ENCODE measurements at regions not wholly inside any gene's neighbourhood (a gene's known extent, or its start where the extent isn't known, plus 50 kb on each side); places are given as distances from the start of the nearest gene placed in this dataset.

DNA sequence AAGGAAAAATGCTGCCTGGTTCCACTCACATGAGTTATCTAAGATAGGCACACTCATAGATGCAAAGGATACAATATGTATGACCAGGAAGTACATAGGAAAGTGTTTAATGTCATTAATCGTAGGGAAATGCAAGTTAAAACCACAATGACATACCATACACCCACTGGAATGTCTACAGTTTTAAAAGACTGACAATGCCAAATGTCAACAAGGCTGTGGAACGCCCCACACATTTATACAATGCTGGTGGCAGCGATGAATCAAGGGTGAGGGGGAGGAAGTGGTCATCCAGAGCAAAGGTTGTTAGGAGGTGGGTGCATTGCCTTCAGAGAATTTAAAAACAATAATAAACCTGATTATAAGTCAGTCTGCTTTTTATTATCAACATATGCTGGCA is 437.8 kb downstream of the ARHGEF28 start:
- TF ChIP-seq, protein P1, sequence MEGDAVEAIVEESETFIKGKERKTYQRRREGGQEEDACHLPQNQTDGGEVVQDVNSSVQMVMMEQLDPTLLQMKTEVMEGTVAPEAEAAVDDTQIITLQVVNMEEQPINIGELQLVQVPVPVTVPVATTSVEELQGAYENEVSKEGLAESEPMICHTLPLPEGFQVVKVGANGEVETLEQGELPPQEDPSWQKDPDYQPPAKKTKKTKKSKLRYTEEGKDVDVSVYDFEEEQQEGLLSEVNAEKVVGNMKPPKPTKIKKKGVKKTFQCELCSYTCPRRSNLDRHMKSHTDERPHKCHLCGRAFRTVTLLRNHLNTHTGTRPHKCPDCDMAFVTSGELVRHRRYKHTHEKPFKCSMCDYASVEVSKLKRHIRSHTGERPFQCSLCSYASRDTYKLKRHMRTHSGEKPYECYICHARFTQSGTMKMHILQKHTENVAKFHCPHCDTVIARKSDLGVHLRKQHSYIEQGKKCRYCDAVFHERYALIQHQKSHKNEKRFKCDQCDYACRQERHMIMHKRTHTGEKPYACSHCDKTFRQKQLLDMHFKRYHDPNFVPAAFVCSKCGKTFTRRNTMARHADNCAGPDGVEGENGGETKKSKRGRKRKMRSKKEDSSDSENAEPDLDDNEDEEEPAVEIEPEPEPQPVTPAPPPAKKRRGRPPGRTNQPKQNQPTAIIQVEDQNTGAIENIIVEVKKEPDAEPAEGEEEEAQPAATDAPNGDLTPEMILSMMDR (IDR thresholded peaks at IDR 0.05) = no peak
- no peak for TF ChIP-seq POLR2A (IDR thresholded peaks at IDR 0.05)
- Histone ChIP-seq H3K27ac (no peak overlapping the region), H3K9me3 (no peaks in the 10 kb centered on the region), H3K27me3 (no peaks in the 10 kb centered on the region), H3K4me3 (no peak overlapping the region), H3K36me3 (ENCODE audit: low read depth, missing control alignments) (no peaks in the 10 kb centered on the region), H3K4me1 (peaks cover 4% of the 10 kb centered on the region)
- DNase-seq = no peak
- WGBS, 2 donors = 75 to 79% methylated on average over 3 of the region's 3 CpGs
- intact Hi-C loops (cut with DNase I; ENCODE audit: low total_unique reads) = no loop called here

DNA sequence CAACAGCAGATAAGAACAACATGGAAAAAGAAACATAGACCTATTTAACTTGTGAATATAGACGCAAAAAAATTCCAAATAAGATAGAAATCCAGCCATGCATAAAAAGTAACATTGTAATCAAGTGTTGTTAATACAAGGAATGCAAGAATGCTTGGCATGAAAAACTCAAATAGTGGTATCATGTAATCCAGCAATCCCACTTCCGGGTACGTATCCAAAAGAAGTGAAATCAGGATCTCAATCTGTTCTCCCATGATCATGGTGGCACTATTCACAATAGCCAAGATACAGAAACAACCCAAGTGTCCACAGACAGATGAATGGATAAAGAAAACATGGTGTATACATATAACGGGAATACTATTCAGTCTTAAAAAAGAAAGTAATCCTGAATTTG is 437.4 kb downstream of the ARHGEF28 start:
- H3K4me1 ChIP-seq = peaks cover 4% of the 10 kb centered on the region
- TF ChIP-seq POLR2A (IDR thresholded peaks at IDR 0.05) = no peak
- TF ChIP-seq, protein P1 (IDR thresholded peaks at IDR 0.05) = no peak
- H3K9me3 ChIP-seq = no peaks in the 10 kb centered on the region
- H3K36me3 ChIP-seq (ENCODE audit: low read depth, missing control alignments) = no peaks in the 10 kb centered on the region
- no peak for DNase-seq
- no peaks in the 10 kb centered on the region for H3K27me3 ChIP-seq
- WGBS, 2 donors = 58 to 67% methylated on average over 4 of the region's 4 CpGs
- intact Hi-C loops (cut with DNase I; ENCODE audit: low total_unique reads) = no loop called here
- H3K27ac ChIP-seq = peak overlapping the region in 1 of 2 donors; percentile 52
- no peak overlapping the region for H3K4me3 ChIP-seq

DNA sequence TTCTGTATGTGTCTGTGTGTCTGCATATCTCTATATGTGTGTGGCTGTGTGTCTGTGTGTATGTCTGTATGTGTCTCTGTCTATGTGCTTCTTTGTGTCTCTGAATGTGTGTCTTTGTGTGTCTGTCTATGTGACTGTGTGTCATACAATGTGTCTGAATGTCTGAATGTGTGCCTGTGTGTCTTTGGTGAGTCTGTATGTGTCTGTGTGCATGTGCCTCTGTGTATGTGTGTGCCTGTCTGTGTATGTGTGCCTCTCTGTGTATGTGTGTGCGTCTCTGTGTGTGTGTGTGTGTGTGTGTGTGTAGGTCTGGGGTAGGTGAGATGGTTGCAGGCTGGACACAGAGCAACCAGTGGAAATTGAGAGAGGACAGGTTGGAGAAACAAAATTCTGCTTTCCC is 435.3 kb downstream of the ARHGEF28 start:
- TF ChIP-seq POLR2A (IDR thresholded peaks at IDR 0.05) = no peak
- TF ChIP-seq, protein P1 (IDR thresholded peaks at IDR 0.05) = no peak
- DNase-seq = no peak
- no peaks in the 10 kb centered on the region for H3K36me3 ChIP-seq (ENCODE audit: low read depth, missing control alignments)
- no peaks in the 10 kb centered on the region for H3K9me3 ChIP-seq
- intact Hi-C loops (cut with DNase I; ENCODE audit: low total_unique reads) = no loop called here
- peaks cover 4% of the 10 kb centered on the region for H3K4me1 ChIP-seq
- H3K27ac ChIP-seq = no peak overlapping the region
- no peaks in the 10 kb centered on the region for H3K27me3 ChIP-seq
- H3K4me3 ChIP-seq = no peak overlapping the region
- WGBS, 2 donors = 55 to 70% methylated on average over 1 of the region's 1 CpG

DNA sequence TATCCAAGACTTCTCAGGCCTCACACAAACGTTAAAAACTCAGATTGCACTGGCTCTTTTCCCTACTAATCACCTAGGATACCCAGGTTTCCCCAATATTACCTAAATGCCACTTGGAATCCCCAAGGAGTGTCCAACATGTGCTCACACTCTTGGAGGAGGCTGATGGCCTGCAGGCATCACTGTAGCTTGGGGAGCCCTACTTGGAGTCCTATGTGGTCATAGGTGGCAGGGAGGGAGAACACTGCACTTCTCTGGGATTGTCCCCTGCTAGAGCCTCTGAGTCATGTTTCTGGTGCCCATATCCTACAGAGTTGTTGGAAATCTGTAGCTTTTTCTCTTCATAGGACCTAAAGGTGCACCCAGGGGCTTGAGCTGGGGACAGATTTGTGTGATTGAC is 433.7 kb downstream of the ARHGEF28 start:
- Histone ChIP-seq H3K4me3 (no peak overlapping the region), H3K36me3 (ENCODE audit: low read depth, missing control alignments) (no peaks in the 10 kb centered on the region), H3K27ac (no peak overlapping the region), H3K9me3 (no peaks in the 10 kb centered on the region), H3K4me1 (peaks cover 9% of the 10 kb centered on the region), H3K27me3 (no peaks in the 10 kb centered on the region)
- 30 to 32% methylated on average over 1 of the region's 1 CpG for WGBS, 2 donors
- TF ChIP-seq, protein P1 (IDR thresholded peaks at IDR 0.05) = no peak
- TF ChIP-seq POLR2A (IDR thresholded peaks at IDR 0.05) = no peak
- no peak for DNase-seq
- intact Hi-C loops (cut with DNase I; ENCODE audit: low total_unique reads) = no loop called here

DNA sequence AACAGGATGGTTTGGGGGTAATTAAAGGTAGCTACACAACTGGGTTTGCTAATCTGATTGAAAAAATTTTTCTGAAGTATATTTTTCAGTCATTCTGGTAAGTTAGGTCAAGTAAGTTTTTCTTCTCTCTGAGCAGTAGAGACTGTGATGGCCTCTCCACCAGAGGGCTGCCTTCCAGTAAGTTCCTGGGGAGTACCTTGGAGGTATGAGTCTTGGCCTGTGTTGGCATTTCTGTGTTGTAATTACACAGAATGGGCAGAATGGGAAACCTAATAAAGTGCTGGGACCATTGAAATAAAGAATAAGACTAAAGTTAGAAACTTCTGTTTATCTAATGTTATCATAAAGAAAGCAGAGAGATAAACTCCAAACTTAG is 430.8 kb downstream of the ARHGEF28 start:
- Histone ChIP-seq H3K27me3 (no peaks in the 10 kb centered on the region), H3K4me3 (no peak overlapping the region), H3K27ac (no peak overlapping the region), H3K4me1 (peaks cover 5% of the 10 kb centered on the region), H3K9me3 (no peaks in the 10 kb centered on the region), H3K36me3 (ENCODE audit: low read depth, missing control alignments) (no peaks in the 10 kb centered on the region)
- no peak for TF ChIP-seq POLR2A (IDR thresholded peaks at IDR 0.05)
- TF ChIP-seq, protein P1 (IDR thresholded peaks at IDR 0.05) = peak in 2 of 3 experiments; percentile 24 to 33
- intact Hi-C loops (cut with DNase I; ENCODE audit: low total_unique reads) = no loop called here
- DNase-seq = peak; percentile 53

Measured in testis (tissue), 2 donors.